ENCODE measurements at regions not wholly inside any gene's neighbourhood (a gene's known extent, or its start where the extent isn't known, plus 50 kb on each side); places are given as distances from the start of the nearest gene placed in this dataset.

GRCh38 chr3:120838441-120839091 is 69.4 kb upstream of the STXBP5L start:
- DNase-seq: no peak

- no peak for DNase-seq
Observed at GRCh38 chr3:120839120-120839519, 68.9 kb upstream of the STXBP5L start.

- DNase-seq: no peak
Observed at GRCh38 chr3:120841264-120841663, 66.7 kb upstream of the STXBP5L start.

GRCh38 chr3:120846073-120846472 is 61.9 kb upstream of the STXBP5L start:
- DNase-seq: no peak

- DNase-seq: peak; percentile 39
Observed at GRCh38 chr3:120848503-120848902, 59.5 kb upstream of the STXBP5L start.

GRCh38 chr3:120850381-120851295 is 57.4 kb upstream of the STXBP5L start:
- peak; percentile 44 for DNase-seq

GRCh38 chr3:120852412-120852811 is 55.6 kb upstream of the STXBP5L start:
- DNase-seq: no peak

GRCh38 chr3:120853416-120853815 is 54.6 kb upstream of the STXBP5L start:
- no peak for DNase-seq

- DNase-seq: peak; percentile 36
Observed at GRCh38 chr3:120854908-120855526, 53.0 kb upstream of the STXBP5L start.

GRCh38 chr3:120855665-120856437 is 52.2 kb upstream of the STXBP5L start:
- DNase-seq: peak; percentile 93
